ENCODE measurements at regions not wholly inside any gene's neighbourhood (a gene's known extent, or its start where the extent isn't known, plus 50 kb on each side); places are given as distances from the start of the nearest gene placed in this dataset.
A peak's percentile ranks its signal among the peaks of the same experiment; 100 is the strongest.

DNA sequence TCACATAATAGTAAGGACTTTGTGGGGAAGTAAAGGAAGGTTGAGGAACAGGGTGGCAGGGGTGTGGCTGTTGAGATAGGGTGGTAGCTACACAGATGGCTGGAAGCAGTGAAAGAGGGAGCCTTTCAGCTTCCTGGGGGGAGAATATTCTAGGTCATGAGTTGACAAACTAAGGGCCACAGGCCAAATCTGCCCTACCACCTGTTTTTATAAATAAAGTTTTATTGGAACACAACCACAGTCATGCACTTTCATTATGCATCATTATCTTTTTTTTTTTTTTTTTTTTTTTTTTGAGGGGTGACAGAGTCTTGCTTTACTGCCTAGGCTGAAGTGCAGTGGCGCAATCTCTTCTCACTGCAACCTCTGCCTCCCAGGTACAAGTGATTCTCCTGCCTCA, 243.1 kb downstream of the NFATC2 start:
- Histone ChIP-seq H3K9ac (ENCODE audit: insufficient read depth in 1 of 2, low read depth in 2 of 2, low read length in 2 of 2) (no peak overlapping the region), H3K4me1 (replicated peaks in 1 of 2; ENCODE audit: control insufficient read depth in 2 of 2, insufficient read depth in 2 of 2, low read length in 2 of 2) (no peaks in the 10 kb centered on the region), H3K4me3 (no peak overlapping the region), H3K27me3 (ENCODE audit: control insufficient read depth in 2 of 2, insufficient read depth in 2 of 2, low read length in 2 of 2) (peaks cover 13 to 18% of the 10 kb centered on the region in 2 experiments; a peak in 4 of 5 replicates), H3K79me2 (ENCODE audit: control insufficient read depth, insufficient read depth, low read length) (no peaks in the 10 kb centered on the region), H3K9me1 (ENCODE audit: control insufficient read depth, insufficient read depth, low read length) (no peaks in the 10 kb centered on the region), H4K20me1 (replicated peaks; ENCODE audit: control insufficient read depth, insufficient read depth, low read length) (no peaks in the 10 kb centered on the region), H3K27ac (ENCODE audit: extremely low read depth, low read depth, low read length) (no peak overlapping the region), H3K4me2 (ENCODE audit: insufficient read depth, low read length) (no peak overlapping the region), H2AFZ (ENCODE audit: low read depth, low read length) (no peak overlapping the region), H3K36me3 (ENCODE audit: control insufficient read depth, insufficient read depth, low read length) (no peaks in the 10 kb centered on the region), H3K9me3 (replicated peaks; ENCODE audit: control insufficient read depth, insufficient read depth, low read depth, low read length) (0 out of 2 replicates have a peak, but pooled peaks cover 4% of the 10 kb centered on the region)
- ATAC-seq, result no peak
- in situ Hi-C loops (cut with MboI), result no loop called here
- no peak for FAIRE-seq
- TF ChIP-seq RBBP5 (IDR thresholded peaks at IDR 0.05; ENCODE audit: borderline replicate concordance, insufficient read depth, low read length, poor library complexity, severe bottlenecking), result no peak
- TF ChIP-seq, protein P1, sequence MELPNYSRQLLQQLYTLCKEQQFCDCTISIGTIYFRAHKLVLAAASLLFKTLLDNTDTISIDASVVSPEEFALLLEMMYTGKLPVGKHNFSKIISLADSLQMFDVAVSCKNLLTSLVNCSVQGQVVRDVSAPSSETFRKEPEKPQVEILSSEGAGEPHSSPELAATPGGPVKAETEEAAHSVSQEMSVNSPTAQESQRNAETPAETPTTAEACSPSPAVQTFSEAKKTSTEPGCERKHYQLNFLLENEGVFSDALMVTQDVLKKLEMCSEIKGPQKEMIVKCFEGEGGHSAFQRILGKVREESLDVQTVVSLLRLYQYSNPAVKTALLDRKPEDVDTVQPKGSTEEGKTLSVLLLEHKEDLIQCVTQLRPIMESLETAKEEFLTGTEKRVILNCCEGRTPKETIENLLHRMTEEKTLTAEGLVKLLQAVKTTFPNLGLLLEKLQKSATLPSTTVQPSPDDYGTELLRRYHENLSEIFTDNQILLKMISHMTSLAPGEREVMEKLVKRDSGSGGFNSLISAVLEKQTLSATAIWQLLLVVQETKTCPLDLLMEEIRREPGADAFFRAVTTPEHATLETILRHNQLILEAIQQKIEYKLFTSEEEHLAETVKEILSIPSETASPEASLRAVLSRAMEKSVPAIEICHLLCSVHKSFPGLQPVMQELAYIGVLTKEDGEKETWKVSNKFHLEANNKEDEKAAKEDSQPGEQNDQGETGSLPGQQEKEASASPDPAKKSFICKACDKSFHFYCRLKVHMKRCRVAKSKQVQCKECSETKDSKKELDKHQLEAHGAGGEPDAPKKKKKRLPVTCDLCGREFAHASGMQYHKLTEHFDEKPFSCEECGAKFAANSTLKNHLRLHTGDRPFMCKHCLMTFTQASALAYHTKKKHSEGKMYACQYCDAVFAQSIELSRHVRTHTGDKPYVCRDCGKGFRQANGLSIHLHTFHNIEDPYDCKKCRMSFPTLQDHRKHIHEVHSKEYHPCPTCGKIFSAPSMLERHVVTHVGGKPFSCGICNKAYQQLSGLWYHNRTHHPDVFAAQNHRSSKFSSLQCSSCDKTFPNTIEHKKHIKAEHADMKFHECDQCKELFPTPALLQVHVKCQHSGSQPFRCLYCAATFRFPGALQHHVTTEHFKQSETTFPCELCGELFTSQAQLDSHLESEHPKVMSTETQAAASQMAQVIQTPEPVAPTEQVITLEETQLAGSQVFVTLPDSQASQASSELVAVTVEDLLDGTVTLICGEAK (IDR thresholded peaks at IDR 0.05), result peak; percentile 84
- TF ChIP-seq, protein P1 (CRISPR knock-in tag; IDR thresholded peaks at IDR 0.05), result peak; percentile 81
- CTCF ChIA-PET (ENCODE audit: low intra/inter-chr PET ratio), result no interaction called here
- DNase-seq (ENCODE audit: extremely low read depth in 1 of 4, low spot score in 3 of 4), result no peak
- no TSS peak for BruUV-seq (replicated peaks)
- intact Hi-C loops (cut with micrococcal nuclease), result no loop called here
- POLR2A ChIA-PET, result no interaction called here
- WGBS (ENCODE audit: insufficient coverage, low coverage, missing lambda C conversion rate), result no CpG with 5 or more reads among the region's 1 CpG

Data from K562 (cell line).